NCI-H146 treated with DMSO at 0.1 percent for 48 hours (cell line): ENCODE measurements at regions not wholly inside any gene's neighbourhood (a gene's known extent, or its start where the extent isn't known, plus 50 kb on each side); places are given as distances from the start of the nearest gene placed in this dataset.

ENCODE experiments used
- DNase-seq: peaks from one replicate; lab custom pipeline; 2025; ENCODE audit not compliant: unreplicated experiment; lab: John Stamatoyannopoulos, UW

DNA sequence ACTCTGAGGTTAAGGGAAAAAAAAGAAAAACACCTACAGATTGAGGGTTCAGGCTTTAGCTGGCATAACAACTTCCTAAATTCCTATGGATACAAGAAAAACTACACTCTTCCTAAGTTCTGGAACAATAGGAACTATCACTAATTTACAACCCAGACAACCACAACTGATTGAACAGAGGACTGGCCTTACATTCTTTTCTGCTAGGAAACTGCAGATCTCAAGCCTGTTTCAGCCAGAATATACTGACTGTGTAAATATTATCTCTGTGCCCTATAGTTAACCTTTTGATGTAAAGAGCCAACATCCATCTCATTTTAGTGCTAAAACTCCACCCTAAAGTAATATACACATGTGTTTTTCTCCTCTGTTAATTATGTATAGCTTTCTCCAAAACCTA is 1186.5 kb upstream of the TMPRSS15 start:
- DNase-seq, result no peak

DNA sequence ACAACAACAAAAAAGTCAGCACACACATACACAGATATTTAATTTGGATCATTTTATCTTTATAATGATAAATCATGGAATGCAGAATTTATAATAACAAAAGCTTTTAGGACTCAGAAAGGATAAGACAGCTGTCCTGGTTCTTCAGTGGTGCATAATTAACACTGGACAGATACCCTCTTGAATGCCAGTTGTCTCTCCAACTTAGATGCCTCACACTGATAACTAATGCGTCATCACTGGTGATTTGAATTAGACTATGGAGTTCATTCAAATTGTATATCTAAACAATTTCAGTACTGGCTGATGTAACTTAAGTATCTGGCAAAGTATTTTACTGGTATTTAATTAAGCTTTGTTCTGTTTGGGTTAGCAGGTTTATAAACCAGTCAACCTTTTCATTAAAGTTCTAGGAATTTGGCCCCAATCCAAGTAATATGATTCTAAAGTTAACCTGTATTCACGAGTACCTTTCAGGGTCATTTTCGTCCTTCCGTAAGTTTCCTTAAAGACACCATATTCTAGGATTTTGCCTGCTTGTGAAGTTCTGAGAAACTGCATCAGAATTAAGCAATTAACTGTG is 1199.5 kb upstream of the TMPRSS15 start:
- DNase-seq, result no peak

DNA sequence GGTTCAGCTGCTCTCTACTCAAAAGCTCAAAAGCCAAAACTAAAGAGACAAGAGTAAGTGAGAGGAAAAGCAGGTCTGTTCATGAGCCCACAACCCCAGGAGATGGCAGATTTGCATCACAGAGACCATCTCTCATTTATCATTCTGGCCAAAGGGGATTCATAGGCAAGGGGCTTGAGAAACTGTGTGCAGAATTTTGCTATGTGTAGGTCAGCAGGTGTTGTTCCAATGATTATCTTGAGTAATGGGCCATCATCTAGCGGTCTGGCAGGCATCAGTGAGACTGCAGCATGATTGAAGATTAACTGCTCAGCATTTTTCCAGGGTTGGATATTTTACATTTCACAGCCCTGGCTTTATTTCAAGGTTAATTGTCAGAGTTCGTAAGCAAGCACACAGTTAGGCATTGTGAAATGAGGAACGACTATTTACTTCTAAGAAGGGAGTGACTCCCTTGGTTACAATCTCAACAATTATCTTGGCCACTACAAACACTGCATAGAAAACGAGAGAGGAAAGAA is 1204.6 kb upstream of the TMPRSS15 start:
- DNase-seq, result no peak

DNA sequence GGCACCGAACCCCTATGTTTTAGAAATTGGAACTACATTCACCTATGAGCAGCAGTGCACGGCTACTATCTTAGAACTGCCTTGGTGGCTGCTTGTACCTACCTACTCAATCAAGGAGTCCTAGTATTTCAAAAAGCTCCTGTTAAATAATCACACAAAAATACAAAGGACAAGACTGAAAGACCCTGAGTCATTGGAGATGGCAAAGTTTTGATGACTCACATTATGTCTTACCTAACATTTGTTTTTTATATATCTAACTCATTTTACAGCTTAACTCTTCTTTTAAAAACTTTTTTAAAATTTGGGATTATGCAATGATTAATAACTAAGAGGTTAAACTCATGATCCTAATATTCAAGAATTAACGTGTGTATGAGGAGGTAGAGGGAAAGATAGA is 1206.0 kb upstream of the TMPRSS15 start:
- DNase-seq, result no peak

DNA sequence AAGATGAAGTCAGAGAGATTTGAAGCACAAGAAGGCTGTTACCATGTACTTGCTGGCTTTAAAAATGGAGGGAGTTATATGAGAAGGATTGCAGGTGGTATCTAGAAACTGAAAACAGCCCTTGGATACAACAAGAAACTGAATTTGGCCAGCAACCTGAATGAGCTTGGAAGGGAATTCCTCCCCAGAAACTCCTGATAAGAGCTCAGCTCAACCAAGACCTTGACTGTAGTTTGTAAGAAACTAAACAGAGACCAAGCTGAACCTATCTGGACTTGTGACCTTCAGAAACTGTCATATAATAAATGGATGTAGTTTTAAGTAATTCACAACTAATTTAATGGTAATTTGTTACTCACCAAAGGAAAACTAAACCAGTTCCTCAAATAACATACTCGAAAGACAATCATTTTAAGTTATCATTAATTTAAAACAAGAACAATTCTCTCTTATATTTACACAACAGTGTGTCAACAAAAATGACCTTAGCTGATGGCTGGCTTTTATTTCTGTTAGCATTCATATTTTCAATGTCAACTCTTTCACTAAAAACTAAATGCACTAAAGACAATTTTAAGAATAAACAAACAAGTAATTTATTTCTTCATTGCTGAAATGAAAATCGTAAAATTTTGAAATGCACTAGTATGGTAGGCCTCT is 1218.4 kb upstream of the TMPRSS15 start:
- no peak for DNase-seq

DNA sequence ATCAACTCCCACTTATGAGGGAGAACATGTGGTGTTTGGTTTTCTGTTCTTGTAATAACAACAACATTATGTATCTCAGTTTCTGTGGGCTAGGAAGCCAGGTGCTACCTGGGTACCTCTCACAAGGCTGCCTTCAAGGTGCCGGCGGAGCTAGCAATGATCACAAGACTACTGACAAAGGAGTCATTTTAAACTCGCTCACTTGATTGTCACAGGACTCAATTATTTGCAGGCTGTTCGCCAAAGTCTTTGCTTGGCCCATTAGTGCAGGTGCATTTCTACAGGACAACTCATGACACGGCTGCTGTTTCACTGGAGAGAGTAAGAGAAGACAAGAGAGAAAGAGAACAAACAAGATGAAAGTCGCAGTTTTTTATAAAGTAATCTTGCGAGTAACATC is 1237.4 kb upstream of the TMPRSS15 start:
- DNase-seq, result no peak

DNA sequence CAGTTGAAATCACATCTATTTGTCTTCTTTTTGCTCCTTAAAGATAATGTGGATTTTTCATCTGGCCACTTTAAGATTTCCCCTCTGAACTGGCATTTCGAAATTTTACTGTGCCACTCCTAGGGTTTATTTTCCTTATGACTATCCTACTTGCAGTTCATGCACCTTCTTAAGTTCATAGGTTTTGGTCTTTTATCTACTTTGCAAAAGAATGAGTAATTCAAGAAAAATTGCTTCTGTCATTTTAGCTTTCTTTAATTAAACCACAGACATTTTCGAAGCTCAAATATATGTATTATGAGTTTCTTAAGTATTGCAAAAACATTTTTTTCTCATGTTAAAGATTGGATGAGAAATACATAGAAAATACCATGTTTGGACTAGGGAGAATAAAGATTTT is 1244.8 kb upstream of the TMPRSS15 start:
- DNase-seq, result no peak

DNA sequence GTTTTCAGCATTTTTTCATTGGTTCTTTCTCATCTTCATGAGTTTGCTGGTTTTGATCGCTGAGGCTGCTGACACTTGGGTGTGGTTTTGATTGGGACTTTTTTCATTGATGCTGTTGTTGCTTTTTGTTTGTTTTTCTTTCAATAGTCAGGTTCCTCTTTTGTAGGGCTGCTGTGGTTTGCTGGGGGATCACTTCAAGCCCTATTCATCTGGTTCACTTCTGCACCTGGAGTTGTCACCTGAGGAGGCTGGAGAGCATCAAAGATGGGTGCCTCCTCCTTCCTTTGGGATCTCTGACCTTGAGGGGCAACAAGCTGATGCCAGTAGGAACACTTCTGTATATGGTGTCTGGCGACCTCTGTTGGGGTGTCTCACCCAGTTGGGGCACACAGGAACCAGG is 1279.9 kb upstream of the TMPRSS15 start:
- no peak for DNase-seq

DNA sequence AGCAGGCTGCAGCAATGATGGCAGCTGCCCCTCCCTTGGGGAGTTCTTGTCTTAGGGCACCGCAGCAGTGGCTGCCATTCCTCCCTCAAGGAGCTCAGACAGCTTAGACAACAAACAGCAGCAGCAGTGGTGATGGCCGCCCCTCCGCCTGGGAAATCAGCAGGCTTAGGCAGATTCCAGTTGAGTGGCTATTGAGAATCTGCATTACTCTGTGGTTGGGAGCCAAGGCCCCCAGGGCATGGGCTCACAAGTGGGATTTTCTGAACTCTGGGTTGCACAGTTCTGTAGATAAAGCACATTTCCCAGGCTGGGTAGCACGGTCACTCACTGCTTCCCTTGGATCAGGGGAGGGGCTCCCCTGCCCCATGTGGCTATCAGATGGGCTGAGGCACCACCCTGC is 1280.7 kb upstream of the TMPRSS15 start:
- DNase-seq, result no peak

DNA sequence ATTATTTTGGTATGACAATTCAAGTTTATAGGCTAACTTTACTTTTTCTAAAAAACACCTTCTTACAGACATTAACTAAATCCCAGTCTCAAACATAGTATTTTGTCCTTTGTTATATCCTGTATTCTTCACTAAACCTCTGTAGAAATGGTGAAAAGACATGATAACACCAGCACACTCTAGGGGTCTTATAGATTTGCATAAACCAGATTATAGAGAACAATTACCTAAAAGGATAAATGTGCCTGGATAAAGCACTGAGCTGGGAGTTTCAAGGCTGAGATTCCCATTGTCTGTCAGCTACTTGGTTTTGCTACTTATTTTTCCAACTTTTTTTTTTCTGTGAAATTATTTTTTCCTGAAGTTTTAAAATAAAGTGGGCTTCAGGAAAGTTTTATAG is 1288.6 kb upstream of the TMPRSS15 start:
- no peak for DNase-seq

DNA sequence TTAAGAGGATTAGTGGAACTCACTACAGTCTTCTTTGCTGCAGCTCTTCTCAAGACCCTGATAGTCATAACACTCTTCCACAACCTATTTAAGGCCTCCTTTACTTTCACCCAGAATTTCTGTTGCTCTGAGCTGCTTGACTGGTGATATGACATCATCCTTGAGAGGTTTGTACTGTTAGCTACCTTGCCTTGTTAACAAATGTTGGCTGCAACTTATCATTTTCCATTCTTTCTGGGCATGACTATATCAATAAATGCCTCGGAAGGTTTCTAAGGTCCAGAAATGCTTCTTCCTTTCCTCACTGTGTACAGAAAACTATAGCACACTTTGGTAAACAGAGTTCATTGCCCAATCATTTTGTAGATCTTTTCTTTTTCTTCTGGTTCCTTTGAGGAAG is 1292.2 kb upstream of the TMPRSS15 start:
- no peak for DNase-seq

DNA sequence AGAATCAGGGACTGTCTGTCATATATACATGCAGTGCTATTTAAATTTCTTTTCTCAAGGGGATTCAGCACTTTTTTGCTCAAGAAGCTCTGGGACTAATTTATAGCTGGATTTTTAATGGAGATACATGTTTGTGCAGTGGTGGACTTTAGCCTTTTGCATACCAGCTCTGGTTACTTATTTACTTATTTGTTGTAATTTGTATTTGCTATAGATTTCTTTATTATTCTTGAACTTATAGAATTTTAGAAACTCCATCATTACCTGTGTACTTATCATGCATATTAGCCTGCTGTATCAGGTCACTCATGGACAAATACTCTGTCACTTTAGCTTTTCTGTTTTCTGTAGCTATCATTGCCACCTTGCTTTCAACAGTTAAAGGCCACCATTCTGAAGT is 1296.9 kb upstream of the TMPRSS15 start:
- DNase-seq, result no peak

DNA sequence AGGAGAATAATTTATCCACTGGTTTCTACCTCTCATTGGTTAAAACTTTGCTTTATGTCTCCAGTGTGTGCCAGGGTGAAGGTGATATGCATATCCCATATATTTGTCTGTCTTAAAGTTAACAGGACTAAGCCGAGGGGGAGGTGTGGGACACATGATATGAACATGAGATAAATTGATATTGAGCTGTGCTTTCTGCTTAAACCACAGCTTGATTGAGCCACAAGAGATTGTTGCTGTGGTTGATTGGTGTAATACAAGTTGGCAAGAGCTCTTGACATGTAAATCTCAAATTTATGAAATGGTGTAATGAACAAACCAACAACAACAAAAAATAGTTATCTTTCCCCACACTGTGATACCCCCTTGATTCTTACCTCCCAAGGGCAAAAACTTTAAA is 1295.5 kb upstream of the NCAM2 start:
- no peak for DNase-seq

DNA sequence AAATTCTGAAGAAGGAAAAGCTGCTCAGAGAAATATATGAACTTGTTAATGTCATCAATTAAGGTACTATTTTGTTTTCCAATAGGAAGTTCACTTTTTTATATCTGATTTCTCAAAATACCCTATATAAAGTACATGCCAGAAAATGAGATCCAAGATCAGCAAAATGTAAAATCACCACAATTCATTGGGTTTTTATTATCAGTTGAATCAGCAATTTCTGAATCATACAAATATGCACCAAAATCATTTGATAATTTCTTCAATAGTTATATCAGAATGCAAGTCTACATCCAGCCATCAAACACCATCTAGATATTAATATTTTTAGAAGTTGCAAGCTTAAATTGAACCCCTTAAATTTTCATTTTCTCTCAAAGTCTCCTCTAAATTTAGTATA is 1293.4 kb upstream of the NCAM2 start:
- no peak for DNase-seq

DNA sequence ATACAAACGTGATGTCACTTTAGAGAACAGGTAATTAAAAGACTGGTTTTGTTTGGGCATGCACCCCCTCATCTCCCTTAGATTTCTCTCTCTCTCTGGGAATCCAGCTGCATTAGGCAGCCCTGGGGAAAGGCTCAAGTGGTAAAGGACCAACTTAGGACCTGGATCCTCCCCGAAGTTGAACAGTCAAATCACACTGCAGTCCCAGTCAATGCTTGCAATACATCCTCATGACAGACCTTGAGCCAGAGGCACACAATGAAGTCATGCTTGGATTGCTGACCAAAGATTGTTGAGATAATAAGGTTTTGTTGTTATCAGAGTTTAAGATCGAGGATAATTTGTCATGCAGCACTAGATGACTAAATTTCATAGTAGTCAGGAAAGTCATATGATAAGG is 1285.8 kb upstream of the NCAM2 start:
- DNase-seq, result no peak

DNA sequence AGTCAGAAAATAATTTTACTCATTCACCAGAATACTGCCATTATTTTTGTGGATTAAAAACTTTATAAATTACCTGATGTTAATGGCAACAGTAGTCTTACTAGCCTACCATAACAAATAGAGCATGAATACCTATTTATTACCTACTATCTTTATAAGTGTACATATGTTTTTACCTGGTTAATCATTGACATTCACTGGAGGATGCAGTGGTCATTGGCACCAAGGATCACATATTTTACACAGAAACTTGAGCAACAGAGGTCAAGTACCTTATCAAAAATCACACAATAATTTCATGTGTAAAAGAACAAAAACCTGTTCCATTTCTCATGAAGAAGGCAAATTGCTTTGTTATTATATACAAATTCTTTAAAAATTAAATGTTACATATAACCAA is 1284.9 kb upstream of the NCAM2 start:
- no peak for DNase-seq

DNA sequence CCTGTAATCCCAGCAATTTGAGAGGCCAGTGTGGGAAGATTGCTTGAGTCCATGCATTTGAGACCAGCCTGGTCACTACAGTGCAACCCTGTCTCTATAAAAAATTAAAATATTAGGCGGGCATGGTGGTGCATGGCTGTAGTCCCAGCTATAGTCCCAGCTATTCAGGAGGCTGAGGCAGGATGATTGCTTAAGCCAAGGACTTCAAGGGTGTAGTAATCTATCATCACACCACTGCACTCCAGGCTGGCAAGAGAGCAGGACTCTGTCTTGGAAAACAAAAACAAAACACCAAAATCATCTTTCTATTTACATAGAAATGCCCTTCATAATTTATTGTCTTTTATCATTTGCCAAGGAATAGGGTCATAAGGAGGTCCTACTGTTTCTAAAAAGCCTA is 1274.1 kb upstream of the NCAM2 start:
- no peak for DNase-seq

DNA sequence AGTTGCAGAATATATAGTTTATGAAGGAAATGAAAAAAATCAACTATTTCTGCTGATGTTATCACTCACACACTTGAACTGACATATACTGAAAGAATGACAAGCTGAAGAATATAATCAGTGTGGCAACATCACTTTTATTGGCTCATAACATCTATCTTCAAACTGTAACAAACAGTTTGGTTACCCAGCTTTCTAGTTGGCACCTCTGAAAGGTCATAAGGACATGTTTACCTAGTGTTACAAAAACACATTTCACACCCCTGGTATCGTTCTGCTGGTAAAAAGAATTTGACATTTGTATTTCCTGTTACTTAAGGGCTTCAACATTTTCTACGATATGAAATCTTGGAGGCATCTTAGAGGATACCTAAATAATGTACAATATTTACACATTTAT is 1267.0 kb upstream of the NCAM2 start:
- no peak for DNase-seq

DNA sequence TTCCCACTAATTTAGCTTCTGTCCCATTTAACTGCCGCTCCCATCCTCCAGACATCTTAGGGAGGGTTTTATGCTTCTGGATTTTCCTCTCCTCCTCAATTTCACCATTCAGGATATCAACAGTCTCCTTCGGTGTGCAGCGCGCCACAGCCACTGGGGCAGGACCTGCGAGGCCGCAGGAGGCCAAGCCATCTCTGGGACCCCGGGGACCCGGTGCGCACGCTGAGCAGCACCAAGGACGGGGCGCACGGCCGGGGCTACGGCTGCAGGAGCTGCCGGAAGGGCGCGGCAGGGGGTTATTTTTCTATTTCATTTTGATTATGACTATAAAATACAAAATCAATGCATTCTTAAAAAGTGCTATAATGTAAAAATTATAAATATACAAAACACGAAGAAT is 1238.4 kb upstream of the NCAM2 start:
- no peak for DNase-seq

DNA sequence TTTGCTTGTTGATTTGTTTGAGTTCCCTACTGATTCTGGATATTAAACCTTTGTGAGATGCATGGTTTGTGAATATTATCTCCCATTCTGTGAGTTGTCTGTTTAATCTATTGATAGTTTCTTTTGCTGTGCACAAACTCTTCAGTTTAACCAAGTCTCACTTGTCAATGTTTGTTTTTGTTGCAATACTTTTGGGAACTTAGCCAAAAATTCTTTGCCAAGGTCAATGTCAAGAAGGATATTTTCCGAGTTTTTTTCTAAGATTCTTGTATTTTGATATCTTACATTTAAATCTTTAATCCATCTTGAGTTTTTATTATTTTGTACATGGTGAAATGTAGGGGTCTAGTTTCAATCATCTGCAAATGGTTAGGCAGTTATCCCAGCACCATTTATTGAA is 1230.7 kb upstream of the NCAM2 start:
- no peak for DNase-seq

DNA sequence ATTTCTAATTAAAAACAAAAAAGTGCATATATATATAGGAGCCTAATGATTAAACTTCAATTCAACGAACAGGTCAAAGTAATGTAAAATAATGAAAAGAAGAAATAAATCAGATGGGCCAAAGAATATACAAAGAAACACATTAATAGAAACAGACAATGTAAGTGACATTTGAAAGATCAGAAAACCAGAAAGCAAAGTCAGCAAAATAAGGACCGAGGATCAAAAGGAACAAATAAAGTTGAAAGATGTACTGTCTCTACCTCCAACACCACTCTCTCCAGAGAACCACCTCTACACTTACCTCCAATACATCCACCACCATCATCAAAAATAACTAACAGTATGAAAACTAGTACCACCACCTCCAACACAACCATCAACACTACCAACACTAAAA is 1226.3 kb upstream of the NCAM2 start:
- no peak for DNase-seq

DNA sequence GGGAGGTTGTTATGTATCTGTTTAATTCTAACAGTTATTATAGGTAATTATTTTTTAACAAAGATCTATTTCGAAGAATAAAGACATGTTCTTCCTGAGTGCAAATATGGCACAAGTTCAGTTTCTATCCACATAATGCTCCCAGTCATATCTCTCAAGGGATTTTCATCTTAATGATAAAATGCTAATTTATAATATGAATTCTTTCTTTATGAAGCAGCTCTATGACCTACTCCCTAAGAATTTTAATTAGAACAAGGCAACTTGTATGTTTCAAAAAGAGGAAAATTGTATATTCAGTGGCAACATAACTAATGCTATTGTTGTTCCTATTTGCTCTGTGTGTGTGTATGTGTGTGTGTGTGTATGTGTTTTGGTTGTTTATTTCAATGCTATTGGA is 1222.1 kb upstream of the NCAM2 start:
- no peak for DNase-seq
